ENCODE measurements at regions not wholly inside any gene's neighbourhood (a gene's known extent, or its start where the extent isn't known, plus 50 kb on each side); places are given as distances from the start of the nearest gene placed in this dataset.
"Not testable (repeated sequence)": the region's sequence is repeated elsewhere in the genome, so short reads cannot be mapped to it uniquely, and the experiment has no call there.

GRCh38 chr17:64721556-64721955 lies 59.4 kb upstream of the SMURF2 start:
- not testable (repeated sequence) for H3K27ac Mint-ChIP-seq; H3K9me3 Mint-ChIP-seq; H3K36me3 Mint-ChIP-seq; ATAC-seq; DNase-seq (ENCODE audit: low spot score in 2 of 2)

- DNase-seq (ENCODE audit: low spot score in 2 of 2); H3K36me3 Mint-ChIP-seq; H3K9me3 Mint-ChIP-seq; ATAC-seq; H3K27ac Mint-ChIP-seq: not testable (repeated sequence)
These were observed 58.1 kb upstream of the SMURF2 start for GRCh38 chr17:64720253-64720652.

- H3K9me3 Mint-ChIP-seq; ATAC-seq; H3K27ac Mint-ChIP-seq; DNase-seq (ENCODE audit: low spot score in 2 of 2); H3K36me3 Mint-ChIP-seq: not testable (repeated sequence)
These were observed 57.4 kb upstream of the SMURF2 start for GRCh38 chr17:64719517-64719916.

- not testable (repeated sequence) for ATAC-seq; DNase-seq (ENCODE audit: low spot score in 2 of 2); H3K27ac Mint-ChIP-seq; H3K36me3 Mint-ChIP-seq; H3K9me3 Mint-ChIP-seq
These were observed 56.7 kb upstream of the SMURF2 start for GRCh38 chr17:64718816-64719215.

GRCh38 chr17:64718058-64718457 lies 56.0 kb upstream of the SMURF2 start:
- peak; percentile 38 for ATAC-seq

GRCh38 chr17:64716496-64716895 lies 54.4 kb upstream of the SMURF2 start:
- H3K36me3 Mint-ChIP-seq; H3K9me3 Mint-ChIP-seq; DNase-seq (ENCODE audit: low spot score in 2 of 2); H3K27ac Mint-ChIP-seq; ATAC-seq: not testable (repeated sequence)

More at GRCh38 chr17:64718058-64718457, 56.0 kb upstream of the SMURF2 start:
- Mint-ChIP-seq H3K36me3 (peaks cover 2 to 4% of the 10 kb centered on the region in 2 donors), H3K27ac (no peak overlapping the region), H3K9me3 (peaks cover 0 to 2% of the 10 kb centered on the region in 2 donors)
- DNase-seq (ENCODE audit: low spot score in 2 of 2): no peak

- H3K9me3 Mint-ChIP-seq; DNase-seq (ENCODE audit: low spot score in 2 of 2); H3K36me3 Mint-ChIP-seq: not testable (repeated sequence)
- H3K27ac Mint-ChIP-seq: peak overlapping the region; percentile 87 to 98
- ATAC-seq: peak; percentile 48 to 54
These were observed 51.7 kb upstream of the SMURF2 start for GRCh38 chr17:64713786-64714185.

- not testable (repeated sequence) for H3K36me3 Mint-ChIP-seq, H3K9me3 Mint-ChIP-seq
- peak in 1 of 2 donors; percentile 63 for DNase-seq (ENCODE audit: low spot score in 2 of 2)
- peak; percentile 66 to 87 for ATAC-seq
- peak overlapping the region; percentile 87 to 98 for H3K27ac Mint-ChIP-seq
These were observed 50.6 kb upstream of the SMURF2 start for GRCh38 chr17:64712557-64713351.
